ENCODE measurements at regions not wholly inside any gene's neighbourhood (a gene's known extent, or its start where the extent isn't known, plus 50 kb on each side); places are given as distances from the start of the nearest gene placed in this dataset.
A peak's percentile ranks its signal among the peaks of the same experiment; 100 is the strongest.
"Not testable (repeated sequence)": the region's sequence is repeated elsewhere in the genome, so short reads cannot be mapped to it uniquely, and the experiment has no call there.

DNA sequence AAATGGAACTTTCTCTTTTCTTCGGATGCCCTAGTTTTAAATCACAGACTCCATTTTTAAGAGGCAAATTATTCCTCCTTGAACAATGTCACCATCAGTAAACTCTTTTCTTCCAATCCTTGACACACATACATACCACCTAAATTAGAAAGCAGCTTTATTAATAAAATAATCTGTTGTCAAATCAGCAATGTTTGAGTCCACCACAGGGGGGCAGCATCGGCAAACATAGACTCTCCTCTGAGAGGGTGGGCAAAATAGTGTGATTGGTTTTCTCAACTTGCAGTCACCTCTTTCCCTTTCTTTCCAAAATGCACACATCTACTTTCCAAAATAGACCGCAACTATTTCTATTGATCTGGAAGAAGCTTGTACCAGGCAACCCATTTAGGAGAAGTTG lies 438.4 kb upstream of the OR4E1 start:
- TF ChIP-seq, protein P1, sequence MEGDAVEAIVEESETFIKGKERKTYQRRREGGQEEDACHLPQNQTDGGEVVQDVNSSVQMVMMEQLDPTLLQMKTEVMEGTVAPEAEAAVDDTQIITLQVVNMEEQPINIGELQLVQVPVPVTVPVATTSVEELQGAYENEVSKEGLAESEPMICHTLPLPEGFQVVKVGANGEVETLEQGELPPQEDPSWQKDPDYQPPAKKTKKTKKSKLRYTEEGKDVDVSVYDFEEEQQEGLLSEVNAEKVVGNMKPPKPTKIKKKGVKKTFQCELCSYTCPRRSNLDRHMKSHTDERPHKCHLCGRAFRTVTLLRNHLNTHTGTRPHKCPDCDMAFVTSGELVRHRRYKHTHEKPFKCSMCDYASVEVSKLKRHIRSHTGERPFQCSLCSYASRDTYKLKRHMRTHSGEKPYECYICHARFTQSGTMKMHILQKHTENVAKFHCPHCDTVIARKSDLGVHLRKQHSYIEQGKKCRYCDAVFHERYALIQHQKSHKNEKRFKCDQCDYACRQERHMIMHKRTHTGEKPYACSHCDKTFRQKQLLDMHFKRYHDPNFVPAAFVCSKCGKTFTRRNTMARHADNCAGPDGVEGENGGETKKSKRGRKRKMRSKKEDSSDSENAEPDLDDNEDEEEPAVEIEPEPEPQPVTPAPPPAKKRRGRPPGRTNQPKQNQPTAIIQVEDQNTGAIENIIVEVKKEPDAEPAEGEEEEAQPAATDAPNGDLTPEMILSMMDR (IDR thresholded peaks at IDR 0.05; ENCODE audit: control insufficient read depth, insufficient read depth, low read depth, low read length, missing control alignments): peak; percentile 22
- no peak overlapping the region for H3K4me3 ChIP-seq (ENCODE audit: control insufficient read depth, low read depth, low read length)

DNA sequence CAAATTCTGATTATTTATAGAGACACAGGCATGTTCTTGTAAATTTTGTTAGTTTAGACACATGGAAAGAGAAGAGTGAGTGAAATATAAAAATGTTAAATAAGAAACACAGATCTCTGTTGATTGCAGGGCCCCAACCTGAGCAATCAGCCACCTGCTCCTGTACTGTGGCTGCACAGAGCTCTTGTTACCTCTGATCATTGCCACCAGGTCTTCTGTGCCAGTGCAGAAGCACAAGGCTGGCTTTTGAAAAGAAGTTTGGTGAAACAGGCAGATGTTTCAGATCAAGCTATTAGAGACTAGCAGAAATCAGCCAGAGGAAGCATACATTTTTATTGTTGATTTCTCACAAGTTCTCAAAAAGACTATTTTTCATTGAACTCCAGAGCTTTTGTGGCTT lies 434.1 kb upstream of the OR4E1 start:
- DNase-seq (ENCODE audit: low read depth): no peak

More for the DNA sequence above, 438.4 kb upstream of the OR4E1 start:
- no peak for DNase-seq (ENCODE audit: low read depth)

DNA sequence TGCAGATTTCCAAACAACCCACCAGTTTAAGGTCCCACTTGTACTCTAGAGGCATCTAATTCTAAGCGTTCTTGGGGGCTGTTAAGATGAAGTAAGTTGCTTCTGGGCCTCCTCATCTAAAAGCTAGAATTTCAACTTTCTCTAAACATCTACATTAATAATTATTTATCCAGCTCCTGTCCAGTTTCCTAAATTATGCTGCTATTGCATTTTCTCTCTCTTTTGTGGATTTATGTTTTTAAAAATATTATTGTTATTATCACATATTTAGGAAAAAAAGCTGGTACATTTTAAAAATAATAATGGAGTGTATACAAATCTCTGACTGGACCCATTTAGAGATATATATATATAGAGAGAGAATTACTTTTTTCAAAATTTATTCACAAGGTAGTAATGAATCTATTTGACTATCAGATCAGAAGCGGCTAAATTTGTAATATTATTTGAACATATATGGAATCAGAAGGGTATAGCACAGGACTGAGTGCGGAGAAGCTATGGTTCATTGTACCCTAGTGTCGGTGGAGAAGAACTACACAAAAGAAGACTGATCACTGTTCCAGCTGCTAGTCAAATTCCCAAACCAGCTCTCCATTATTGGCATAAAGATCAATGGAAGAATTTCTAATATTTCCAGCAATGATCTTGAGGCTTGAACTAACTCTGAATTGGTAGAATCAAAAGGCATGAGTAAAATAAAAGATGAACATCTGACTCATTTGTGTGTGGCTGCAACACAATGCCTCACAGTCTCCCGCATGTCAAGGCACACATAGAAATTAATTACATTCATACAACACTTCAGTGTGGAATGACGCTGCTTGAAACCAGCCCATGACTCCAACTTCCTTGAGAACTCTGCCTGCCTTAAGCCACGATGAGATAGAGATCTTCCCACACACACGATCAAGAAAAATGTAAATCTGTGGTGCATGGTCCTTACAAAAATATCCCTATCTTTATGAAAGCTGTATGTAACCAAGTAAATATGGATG lies 433.4 kb upstream of the OR4E1 start:
- no peak overlapping the region for H3K4me3 ChIP-seq (ENCODE audit: control insufficient read depth, low read depth, low read length)
- DNase-seq (ENCODE audit: low read depth): no peak
- TF ChIP-seq, protein P1 (IDR thresholded peaks at IDR 0.05; ENCODE audit: control insufficient read depth, insufficient read depth, low read depth, low read length, missing control alignments): no peak

More for the DNA sequence above, 434.1 kb upstream of the OR4E1 start:
- TF ChIP-seq, protein P1 (IDR thresholded peaks at IDR 0.05; ENCODE audit: control insufficient read depth, insufficient read depth, low read depth, low read length, missing control alignments): no peak
- H3K4me3 ChIP-seq (ENCODE audit: control insufficient read depth, low read depth, low read length): no peak overlapping the region

DNA sequence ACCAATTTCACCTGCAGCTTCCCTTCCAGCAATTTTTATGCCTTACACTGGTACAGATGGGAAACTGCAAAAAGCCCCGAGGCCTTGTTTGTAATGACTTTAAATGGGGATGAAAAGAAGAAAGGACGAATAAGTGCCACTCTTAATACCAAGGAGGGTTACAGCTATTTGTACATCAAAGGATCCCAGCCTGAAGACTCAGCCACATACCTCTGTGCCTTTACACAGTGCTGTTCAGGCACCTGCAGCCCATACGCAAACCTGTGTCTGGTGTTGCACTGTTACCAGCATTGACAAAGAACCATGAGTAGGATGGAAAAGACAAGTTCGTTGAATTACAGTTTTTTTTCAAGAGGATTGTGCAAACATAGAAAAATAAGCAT lies 432.0 kb upstream of the OR4E1 start:
- no peak for DNase-seq (ENCODE audit: low read depth)
- TF ChIP-seq, protein P1 (IDR thresholded peaks at IDR 0.05; ENCODE audit: control insufficient read depth, insufficient read depth, low read depth, low read length, missing control alignments): no peak
- H3K4me3 ChIP-seq (ENCODE audit: control insufficient read depth, low read depth, low read length): no peak overlapping the region

DNA sequence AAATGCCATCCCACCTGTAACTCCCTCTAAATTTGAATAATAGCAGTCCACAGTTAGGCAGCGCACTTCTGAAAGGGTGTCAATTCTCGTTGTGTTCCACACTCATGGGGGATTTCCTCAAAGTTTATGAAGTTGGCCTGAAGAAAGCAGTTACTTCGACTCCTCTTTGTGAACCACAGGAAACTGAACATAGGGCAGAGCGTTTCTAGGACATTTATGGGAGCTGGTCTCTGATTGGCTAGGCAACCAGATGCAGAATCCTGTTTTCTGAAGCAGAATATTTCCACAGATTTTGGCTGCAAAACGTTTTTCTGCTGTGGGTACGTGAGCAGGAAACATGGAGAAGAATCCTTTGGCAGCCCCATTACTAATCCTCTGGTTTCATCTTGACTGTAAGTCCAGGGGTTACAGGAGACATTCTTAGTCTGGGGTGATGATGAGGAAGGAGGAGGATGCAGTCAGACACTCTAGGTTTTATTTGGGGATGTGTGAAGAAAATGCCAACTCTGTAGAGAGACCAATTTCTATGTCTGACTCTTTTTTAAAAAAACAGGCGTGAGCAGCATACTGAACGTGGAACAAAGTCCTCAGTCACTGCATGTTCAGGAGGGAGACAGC lies 431.5 kb upstream of the OR4E1 start:
- H3K4me3 ChIP-seq (ENCODE audit: control insufficient read depth, low read depth, low read length): no peak overlapping the region
- no peak for DNase-seq (ENCODE audit: low read depth)
- TF ChIP-seq, protein P1 (IDR thresholded peaks at IDR 0.05; ENCODE audit: control insufficient read depth, insufficient read depth, low read depth, low read length, missing control alignments): no peak

DNA sequence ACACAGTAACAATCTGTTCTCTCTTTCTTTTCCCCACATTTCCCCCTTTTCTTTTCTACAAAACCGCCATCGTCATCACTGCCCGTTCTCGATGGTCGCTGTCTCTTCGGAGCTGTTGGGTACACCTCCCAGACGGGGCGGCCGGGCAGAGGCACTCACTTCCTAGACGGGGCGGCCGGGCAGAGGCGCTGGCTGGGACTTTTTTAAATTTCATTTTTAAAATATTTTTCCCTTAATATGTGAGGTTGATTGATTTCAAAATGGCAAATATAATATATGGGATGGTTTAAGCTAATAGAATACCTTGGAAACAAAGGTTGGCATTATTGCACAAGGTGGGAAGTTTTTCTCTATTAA lies 427.1 kb upstream of the OR4E1 start:
- not testable (repeated sequence) for DNase-seq (ENCODE audit: low read depth); H3K4me3 ChIP-seq (ENCODE audit: control insufficient read depth, low read depth, low read length)

All from AG09309 (cell line).